HEK293 (cell line): ENCODE measurements at regions not wholly inside any gene's neighbourhood (a gene's known extent, or its start where the extent isn't known, plus 50 kb on each side); places are given as distances from the start of the nearest gene placed in this dataset.
A peak's percentile ranks its signal among the peaks of the same experiment; 100 is the strongest.

Source experiments
- CTCF ChIA-PET: fragments of 350-600 bp; formaldehyde crosslinking; extraction: SDS; loops from one replicate; lab custom pipeline; 2021; ENCODE audit warnings: antibody characterized with exemption; lab: Yijun Ruan, JAX
- POLR2A ChIA-PET: fragments of 300-600 bp; formaldehyde crosslinking; extraction: SDS; loops from one replicate; lab custom pipeline; 2020; ENCODE audit warnings: antibody characterized with exemption, inconsistent platforms; lab: Yijun Ruan, JAX
- H3K27ac ChIP-seq: fragments of 200-500 bp; sonication (Bioruptor generic); 2 replicates; pipeline ENCODE4 v1.5.1; 2014; ENCODE audit warnings: low read depth, low read length, control low read depth, inconsistent platforms; ENCODE audit errors: extremely low read depth
- H3K36me3 ChIP-seq, 2 experiments: fragments of 200-500 bp in 1 of 2; sonication (Bioruptor generic) in 1 of 2; 1 replicate in 1 of 2; 2 replicates in 1 of 2; pipeline ENCODE4 v1.5.1; 2014 to 2017; ENCODE audit warnings: inconsistent platforms in 2 of 2, low read length in 2 of 2; ENCODE audit not compliant: control insufficient read depth in 2 of 2, insufficient read depth in 1 of 2
- H3K4me1 ChIP-seq: fragments of 200-500 bp; sonication (Bioruptor generic); 2 replicates; pipeline ENCODE4 v1.5.1; 2014; ENCODE audit warnings: mild to moderate bottlenecking, low read length, inconsistent platforms; ENCODE audit not compliant: control insufficient read depth, insufficient read depth
- H3K4me3 ChIP-seq: 2 replicates; pipeline ENCODE4 v1.5.1; 2011; ENCODE audit warnings: low read depth, mild to moderate bottlenecking, control low read depth, low read length, moderate library complexity
- H3K9me3 ChIP-seq: fragments of 200-500 bp; sonication (Bioruptor generic); 2 replicates; pipeline ENCODE4 v1.5.1; 2014; ENCODE audit warnings: low read depth, low read length, inconsistent platforms; ENCODE audit not compliant: control insufficient read depth, insufficient read depth
- IKZF3 ChIP-seq: fragments of 450-650 bp; IDR thresholded peaks from 2 replicates; pipeline ENCODE4 v1.5.0; 2018; ENCODE audit warnings: missing biosample characterization, mild to moderate bottlenecking, missing genetic modification characterization, moderate library complexity
- INSM2 ChIP-seq: fragments of 450-650 bp; formaldehyde crosslinking; IDR thresholded peaks from 2 replicates; pipeline ENCODE4 v1.5.1; 2016; ENCODE audit warnings: missing biosample characterization, missing genetic modification characterization
- SCRT1 ChIP-seq: fragments of 450-650 bp; formaldehyde crosslinking; IDR thresholded peaks from 2 replicates; pipeline ENCODE4 v1.5.1; 2016; ENCODE audit warnings: missing biosample characterization, missing genetic modification characterization, borderline replicate concordance
- SCRT2 ChIP-seq: fragments of 450-650 bp; formaldehyde crosslinking; IDR thresholded peaks from 2 replicates; pipeline ENCODE4 v1.5.1; 2016; ENCODE audit warnings: missing biosample characterization, missing genetic modification characterization
- ZEB2 ChIP-seq: fragments of 450-650 bp; formaldehyde crosslinking; IDR thresholded peaks from 2 replicates; pipeline ENCODE4 v1.5.1; 2016; ENCODE audit warnings: missing biosample characterization, missing genetic modification characterization
- ZNF280C ChIP-seq: fragments of 450-650 bp; formaldehyde crosslinking; IDR thresholded peaks from 2 replicates; pipeline ENCODE4 v1.5.1; 2016; ENCODE audit warnings: missing biosample characterization, missing genetic modification characterization
- ZNF449 ChIP-seq: fragments of 450-650 bp; formaldehyde crosslinking; IDR thresholded peaks from 2 replicates; pipeline ENCODE4 v1.5.1; 2017; ENCODE audit warnings: missing biosample characterization, mild to moderate bottlenecking, missing genetic modification characterization, moderate library complexity
- ZNF48 ChIP-seq: fragments of 450-650 bp; formaldehyde crosslinking; IDR thresholded peaks from 2 replicates; pipeline ENCODE4 v1.5.1; 2016; ENCODE audit warnings: missing biosample characterization, missing genetic modification characterization
- ZNF654 ChIP-seq: fragments of 450-650 bp; formaldehyde crosslinking; IDR thresholded peaks from 2 replicates; pipeline ENCODE4 v1.5.1; 2016; ENCODE audit warnings: low read depth, missing biosample characterization, missing genetic modification characterization
- ZNF670 ChIP-seq: fragments of 450-650 bp; formaldehyde crosslinking; IDR thresholded peaks from 2 replicates; pipeline ENCODE4 v1.5.1; 2016; ENCODE audit warnings: missing biosample characterization, missing genetic modification characterization, low read depth
- ZNF776 ChIP-seq: fragments of 450-650 bp; formaldehyde crosslinking; IDR thresholded peaks from 2 replicates; pipeline ENCODE4 v1.5.0; 2017; ENCODE audit warnings: missing biosample characterization, missing genetic modification characterization, borderline replicate concordance

GRCh38 chr9:94014066-94014654, 59.0 kb upstream of the BARX1 start:
- H3K4me1 ChIP-seq, result no peaks in the 10 kb centered on the region
- ChIA-PET CTCF (interaction anchor here (0.6 to 6.1 kb wide), 42 partner anchors 11 to 1016 kb away, joined by 3 to 175 read pairs (median 4); no protein-coding TSS in a partner anchor), POLR2A (no interaction called here)
- no peaks in the 10 kb centered on the region for H3K36me3 ChIP-seq
- no peaks in the 10 kb centered on the region for H3K9me3 ChIP-seq
- TF ChIP-seq INSM2 (tag by site-specific recombination) (no peak), ZNF654 (tag by site-specific recombination) (peak; percentile 31), ZNF280C (tag by site-specific recombination) (no peak), SCRT1 (peak; percentile 45; the same call in 1 of the 2 replicates), ZNF776 (tag by site-specific recombination) (no peak), IKZF3 (no peak), SCRT2 (peak; percentile 92), ZNF670 (no peak)
- no peak overlapping the region for H3K4me3 ChIP-seq
- no peak overlapping the region for H3K27ac ChIP-seq

GRCh38 chr9:94010980-94011533, 55.9 kb upstream of the BARX1 start:
- Histone ChIP-seq H3K27ac (no peak overlapping the region), H3K9me3 (no peaks in the 10 kb centered on the region), H3K36me3 (no peaks in the 10 kb centered on the region), H3K4me1 (no peaks in the 10 kb centered on the region), H3K4me3 (no peak overlapping the region)
- ChIA-PET POLR2A (no interaction called here), CTCF (interaction anchor here (6.1 kb wide), 1 partner anchor 202 kb away, joined by 175 read pairs; no protein-coding TSS in a partner anchor)
- TF ChIP-seq ZEB2 (tag by site-specific recombination), result no peak

- Histone ChIP-seq H3K4me1 (no peaks in the 10 kb centered on the region), H3K9me3 (no peaks in the 10 kb centered on the region), H3K4me3 (no peak overlapping the region), H3K36me3 (no peaks in the 10 kb centered on the region), H3K27ac (no peak overlapping the region)
- no peak for TF ChIP-seq SCRT1
- TF ChIP-seq SCRT2, result peak; percentile 59
- no peak for TF ChIP-seq ZNF449 (tag by site-specific recombination)
- TF ChIP-seq ZNF48 (tag by site-specific recombination), result no peak
- CTCF ChIA-PET, result interaction anchor here (0.5 to 5.7 kb wide), 6 partner anchors 9 to 325 kb away, joined by 4 to 122 read pairs (median 9); no protein-coding TSS in a partner anchor
- POLR2A ChIA-PET, result no interaction called here
Observed at GRCh38 chr9:94005272-94005901, 50.2 kb upstream of the BARX1 start.
